ENCODE measurements at regions not wholly inside any gene's neighbourhood (a gene's known extent, or its start where the extent isn't known, plus 50 kb on each side); places are given as distances from the start of the nearest gene placed in this dataset.

- Histone ChIP-seq H3K4me3 (ENCODE audit: low read length) (no peak overlapping the region), H2AFZ (ENCODE audit: low read length) (no peak overlapping the region), H3K9me3 (ENCODE audit: low read length) (no peaks in the 10 kb centered on the region), H3K79me2 (ENCODE audit: low read length) (no peaks in the 10 kb centered on the region), H4K20me1 (ENCODE audit: low read length) (no peaks in the 10 kb centered on the region), H3K4me2 (ENCODE audit: low read length) (no peak overlapping the region), H3K27ac (ENCODE audit: low read length) (no peak overlapping the region), H3K36me3 (ENCODE audit: low read depth, low read length) (no peaks in the 10 kb centered on the region), H3K9me2 (replicated peaks; ENCODE audit: low read length) (no peaks in the 10 kb centered on the region), H3K9ac (ENCODE audit: low read length) (no peak overlapping the region), H3K4me1 (ENCODE audit: insufficient read depth, low read length) (no peaks in the 10 kb centered on the region), H3K27me3 (ENCODE audit: low read length) (no peaks in the 10 kb centered on the region), H3F3A (ENCODE audit: low read length, unreplicated experiment) (no peaks in the 10 kb centered on the region)
- TF ChIP-seq EZH2phosphoT487 (IDR thresholded peaks at IDR 0.05; ENCODE audit: borderline replicate concordance, low read length) = no peak
- no peak for TF ChIP-seq EZH2 (IDR thresholded peaks at IDR 0.05; ENCODE audit: low read length, unreplicated experiment)
- TF ChIP-seq, protein P1, sequence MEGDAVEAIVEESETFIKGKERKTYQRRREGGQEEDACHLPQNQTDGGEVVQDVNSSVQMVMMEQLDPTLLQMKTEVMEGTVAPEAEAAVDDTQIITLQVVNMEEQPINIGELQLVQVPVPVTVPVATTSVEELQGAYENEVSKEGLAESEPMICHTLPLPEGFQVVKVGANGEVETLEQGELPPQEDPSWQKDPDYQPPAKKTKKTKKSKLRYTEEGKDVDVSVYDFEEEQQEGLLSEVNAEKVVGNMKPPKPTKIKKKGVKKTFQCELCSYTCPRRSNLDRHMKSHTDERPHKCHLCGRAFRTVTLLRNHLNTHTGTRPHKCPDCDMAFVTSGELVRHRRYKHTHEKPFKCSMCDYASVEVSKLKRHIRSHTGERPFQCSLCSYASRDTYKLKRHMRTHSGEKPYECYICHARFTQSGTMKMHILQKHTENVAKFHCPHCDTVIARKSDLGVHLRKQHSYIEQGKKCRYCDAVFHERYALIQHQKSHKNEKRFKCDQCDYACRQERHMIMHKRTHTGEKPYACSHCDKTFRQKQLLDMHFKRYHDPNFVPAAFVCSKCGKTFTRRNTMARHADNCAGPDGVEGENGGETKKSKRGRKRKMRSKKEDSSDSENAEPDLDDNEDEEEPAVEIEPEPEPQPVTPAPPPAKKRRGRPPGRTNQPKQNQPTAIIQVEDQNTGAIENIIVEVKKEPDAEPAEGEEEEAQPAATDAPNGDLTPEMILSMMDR (conservative IDR thresholded peaks at IDR 0.05; ENCODE audit: low read depth, low read length) = no peak
- intact Hi-C loops (cut with micrococcal nuclease) = no loop called here
- POLR2A ChIA-PET (ENCODE audit: unreplicated experiment) = no interaction called here
- CTCF ChIA-PET = no interaction called here
- no peak for DNase-seq
- no peak for ATAC-seq
- BruUV-seq (replicated peaks) = no TSS peak
These were observed 192.3 kb downstream of the DEPDC1B start for GRCh38 chr5:60507687-60508086.

GRCh38 chr5:60505373-60506171 is 194.4 kb downstream of the DEPDC1B start:
- ChIA-PET POLR2A (ENCODE audit: unreplicated experiment) (no interaction called here), CTCF (no interaction called here)
- DNase-seq (no peak), ATAC-seq (no peak)
- no peak overlapping the region for H3K4me3 ChIP-seq (ENCODE audit: low read length)
- no peaks in the 10 kb centered on the region for H3K9me3 ChIP-seq (ENCODE audit: low read length)
- no peak overlapping the region for H2AFZ ChIP-seq (ENCODE audit: low read length)
- intact Hi-C loops (cut with micrococcal nuclease) = no loop called here
- H3F3A ChIP-seq (ENCODE audit: low read length, unreplicated experiment) = no peaks in the 10 kb centered on the region
- H3K9me2 ChIP-seq (replicated peaks; ENCODE audit: low read length) = no peaks in the 10 kb centered on the region
- no peaks in the 10 kb centered on the region for H3K4me1 ChIP-seq (ENCODE audit: insufficient read depth, low read length)
- no peaks in the 10 kb centered on the region for H3K36me3 ChIP-seq (ENCODE audit: low read depth, low read length)
- no peak overlapping the region for H3K9ac ChIP-seq (ENCODE audit: low read length)
- BruUV-seq (replicated peaks) = no TSS peak
- no peak for TF ChIP-seq EZH2 (IDR thresholded peaks at IDR 0.05; ENCODE audit: low read length, unreplicated experiment)
- no peaks in the 10 kb centered on the region for H4K20me1 ChIP-seq (ENCODE audit: low read length)
- no peak overlapping the region for H3K4me2 ChIP-seq (ENCODE audit: low read length)
- no peaks in the 10 kb centered on the region for H3K79me2 ChIP-seq (ENCODE audit: low read length)
- H3K27ac ChIP-seq (ENCODE audit: low read length) = no peak overlapping the region
- H3K27me3 ChIP-seq (ENCODE audit: low read length) = no peaks in the 10 kb centered on the region

GRCh38 chr5:60504342-60504741 is 195.6 kb downstream of the DEPDC1B start:
- no TSS peak for BruUV-seq (replicated peaks)
- H3K27ac ChIP-seq (ENCODE audit: low read length) = no peak overlapping the region
- no peaks in the 10 kb centered on the region for H3K27me3 ChIP-seq (ENCODE audit: low read length)
- H3K9me2 ChIP-seq (replicated peaks; ENCODE audit: low read length) = no peaks in the 10 kb centered on the region
- H3K4me2 ChIP-seq (ENCODE audit: low read length) = no peak overlapping the region
- no peak for DNase-seq
- ChIA-PET CTCF (no interaction called here), POLR2A (ENCODE audit: unreplicated experiment) (no interaction called here)
- no peaks in the 10 kb centered on the region for H4K20me1 ChIP-seq (ENCODE audit: low read length)
- H2AFZ ChIP-seq (ENCODE audit: low read length) = no peak overlapping the region
- no peak for ATAC-seq
- no peaks in the 10 kb centered on the region for H3K79me2 ChIP-seq (ENCODE audit: low read length)
- no peak overlapping the region for H3K4me3 ChIP-seq (ENCODE audit: low read length)
- TF ChIP-seq EZH2 (IDR thresholded peaks at IDR 0.05; ENCODE audit: low read length, unreplicated experiment) = no peak
- TF ChIP-seq, protein P1 (conservative IDR thresholded peaks at IDR 0.05; ENCODE audit: low read depth, low read length) = no peak
- no peak for TF ChIP-seq EZH2phosphoT487 (IDR thresholded peaks at IDR 0.05; ENCODE audit: borderline replicate concordance, low read length)
- H3K4me1 ChIP-seq (ENCODE audit: insufficient read depth, low read length) = no peaks in the 10 kb centered on the region
- H3K9ac ChIP-seq (ENCODE audit: low read length) = no peak overlapping the region
- intact Hi-C loops (cut with micrococcal nuclease) = no loop called here
- H3K36me3 ChIP-seq (ENCODE audit: low read depth, low read length) = no peaks in the 10 kb centered on the region
- H3F3A ChIP-seq (ENCODE audit: low read length, unreplicated experiment) = no peaks in the 10 kb centered on the region
- no peaks in the 10 kb centered on the region for H3K9me3 ChIP-seq (ENCODE audit: low read length)
